Bronchial epithelial cell (primary cell): ENCODE measurements at regions not wholly inside any gene's neighbourhood (a gene's known extent, or its start where the extent isn't known, plus 50 kb on each side); places are given as distances from the start of the nearest gene placed in this dataset.
"Not testable (repeated sequence)": the region's sequence is repeated elsewhere in the genome, so short reads cannot be mapped to it uniquely, and the experiment has no call there.

Experiments used
- DNase-seq: peaks from one replicate; pipeline ENCODE4 v3.0.0-alpha.2; 2010; ENCODE audit warnings: low read depth
- FAIRE-seq: peaks from 2 replicates; lab custom pipeline; 2011; peaks lifted over from hg19 to GRCh38; lab: Jason Lieb, UNC
- H3K27me3 ChIP-seq: 2 replicates; pipeline ENCODE4 v1.5.1; 2011; ENCODE audit warnings: low read length; ENCODE audit not compliant: control insufficient read depth, insufficient read depth
- H3K36me3 ChIP-seq: 2 replicates; pipeline ENCODE4 v1.5.1; 2011; ENCODE audit warnings: low read length; ENCODE audit not compliant: control insufficient read depth, insufficient read depth
- H3K4me3 ChIP-seq: 2 replicates; pipeline ENCODE4 v1.5.1; 2011; ENCODE audit warnings: mild to moderate bottlenecking, low read depth, low read length, control low read depth

DNA sequence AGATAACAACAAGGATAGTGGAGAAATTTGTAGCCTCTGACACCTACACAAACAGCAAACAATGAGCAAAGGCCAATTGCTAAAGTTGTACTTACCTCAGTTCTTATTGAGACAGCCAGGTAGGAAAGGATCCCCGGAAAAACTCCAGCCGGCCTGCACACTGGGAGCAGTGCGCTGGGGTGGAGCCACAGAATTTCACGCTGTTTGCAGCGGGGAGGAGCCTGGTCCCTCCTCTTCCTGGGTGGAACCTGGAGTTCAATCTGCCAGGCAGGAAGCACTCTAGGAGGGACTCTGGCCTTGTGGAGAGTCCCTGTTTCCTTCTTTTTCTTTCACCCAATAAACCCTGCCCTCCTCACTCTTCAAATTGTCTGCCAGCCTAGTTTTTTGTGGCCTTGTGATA lies 382.6 kb upstream of the TGIF2LX start:
- FAIRE-seq, H3K4me3 ChIP-seq, H3K27me3 ChIP-seq: not testable (repeated sequence)

DNA sequence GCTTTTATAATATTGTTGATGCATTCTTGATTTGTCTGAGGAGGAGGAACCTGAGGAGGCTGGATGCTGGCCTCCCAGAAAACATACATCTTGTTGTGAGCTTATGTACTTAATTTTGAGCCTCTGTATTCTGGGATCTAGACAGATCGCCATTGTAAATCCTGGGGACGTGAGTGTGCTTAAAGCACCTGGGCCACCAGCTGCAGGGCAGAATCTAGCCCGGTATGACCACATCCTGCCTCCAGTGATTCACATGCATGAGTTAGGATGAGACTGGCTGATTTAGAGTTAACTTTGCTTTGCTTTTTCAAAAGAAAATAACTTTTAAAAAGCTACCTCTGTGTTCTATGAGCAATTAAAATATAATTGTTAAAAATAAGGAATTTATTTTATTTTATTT lies 364.6 kb upstream of the TGIF2LX start:
- DNase-seq, H3K36me3 ChIP-seq, FAIRE-seq, H3K4me3 ChIP-seq, H3K27me3 ChIP-seq: not testable (repeated sequence)

More for the DNA sequence above, 382.6 kb upstream of the TGIF2LX start:
- not testable (repeated sequence) for H3K36me3 ChIP-seq, DNase-seq

DNA sequence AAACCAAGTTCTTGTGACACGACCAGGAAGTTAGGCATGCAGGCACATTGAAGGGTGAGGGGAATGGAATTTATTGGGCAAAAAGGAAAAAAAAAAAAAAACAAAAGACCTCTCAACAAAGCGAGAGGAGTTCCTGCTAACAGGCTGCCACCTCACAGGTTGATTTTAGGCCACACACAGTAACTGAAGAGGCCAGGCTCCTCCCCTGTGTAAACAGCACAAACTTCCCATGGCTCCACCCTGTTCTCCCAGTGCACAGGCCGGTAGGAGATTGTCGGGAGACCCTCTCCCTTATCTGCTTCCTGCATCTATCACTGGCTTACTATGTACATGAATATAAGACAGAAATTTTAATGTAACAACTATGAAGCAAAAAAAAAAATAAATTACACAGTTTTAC lies 359.6 kb upstream of the TGIF2LX start:
- not testable (repeated sequence) for FAIRE-seq, H3K36me3 ChIP-seq, H3K27me3 ChIP-seq, DNase-seq, H3K4me3 ChIP-seq

DNA sequence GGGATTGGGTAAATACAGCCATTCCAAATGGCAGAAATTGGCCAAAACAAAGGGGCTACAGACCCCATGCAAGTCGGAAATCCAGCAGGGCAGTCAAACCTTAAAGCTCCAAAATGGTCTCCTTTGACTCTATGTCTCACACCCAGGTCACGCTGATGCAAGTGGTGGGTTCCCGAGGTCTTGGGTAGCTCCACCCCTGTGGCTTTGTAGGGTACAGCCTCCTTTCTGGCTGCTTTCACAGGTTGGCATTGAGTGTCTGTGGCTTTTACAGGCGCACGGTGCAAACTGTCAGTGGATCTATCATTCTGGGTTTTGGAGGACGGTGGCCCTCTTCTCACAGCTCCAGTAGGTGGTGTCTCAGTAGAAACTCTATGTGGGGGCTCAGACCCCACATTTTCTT lies 358.6 kb upstream of the TGIF2LX start:
- H3K27me3 ChIP-seq, FAIRE-seq, H3K4me3 ChIP-seq, DNase-seq, H3K36me3 ChIP-seq: not testable (repeated sequence)

DNA sequence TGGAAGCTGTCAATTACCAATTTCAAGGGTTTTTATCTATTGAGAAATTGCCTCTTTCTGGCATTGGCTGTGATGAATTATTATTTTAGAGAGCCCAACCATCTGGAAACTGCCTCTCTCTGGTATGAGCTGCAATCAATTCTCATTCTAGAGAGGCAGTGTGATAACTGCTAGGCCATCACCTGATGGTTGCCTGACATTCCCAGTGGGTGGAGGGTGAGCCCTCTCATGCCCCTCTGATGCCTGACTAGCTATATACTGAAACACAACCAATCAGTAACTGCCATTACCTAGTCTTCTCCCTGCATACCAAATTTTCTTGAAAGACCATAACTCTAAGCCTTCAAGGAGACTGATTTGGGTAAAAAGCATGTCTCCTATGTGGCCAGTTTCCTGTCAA lies 353.9 kb upstream of the TGIF2LX start:
- not testable (repeated sequence) for H3K36me3 ChIP-seq, DNase-seq, H3K4me3 ChIP-seq, H3K27me3 ChIP-seq
- peak; percentile 72 for FAIRE-seq

DNA sequence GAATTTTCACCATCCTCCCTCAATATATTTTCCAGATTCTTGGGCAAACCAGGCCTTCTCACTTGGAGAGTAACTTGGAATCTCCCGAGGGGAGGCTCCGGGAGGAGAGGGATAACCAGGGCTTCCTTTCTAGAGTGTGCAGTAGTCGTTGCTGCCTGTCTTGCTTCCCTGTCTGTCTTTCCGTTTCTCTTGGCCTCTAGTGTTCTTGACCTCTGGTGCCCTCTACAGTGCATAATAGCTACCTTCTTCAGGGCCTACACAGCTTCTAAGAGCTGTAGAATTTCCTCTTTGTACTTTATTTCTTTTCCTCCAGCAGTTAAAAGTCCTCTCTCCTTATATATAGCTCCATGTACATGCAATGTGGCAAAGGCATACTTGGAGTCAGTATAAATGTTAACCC lies 339.8 kb upstream of the TGIF2LX start:
- not testable (repeated sequence) for H3K4me3 ChIP-seq, DNase-seq, H3K36me3 ChIP-seq, H3K27me3 ChIP-seq
- FAIRE-seq: peak; percentile 91

DNA sequence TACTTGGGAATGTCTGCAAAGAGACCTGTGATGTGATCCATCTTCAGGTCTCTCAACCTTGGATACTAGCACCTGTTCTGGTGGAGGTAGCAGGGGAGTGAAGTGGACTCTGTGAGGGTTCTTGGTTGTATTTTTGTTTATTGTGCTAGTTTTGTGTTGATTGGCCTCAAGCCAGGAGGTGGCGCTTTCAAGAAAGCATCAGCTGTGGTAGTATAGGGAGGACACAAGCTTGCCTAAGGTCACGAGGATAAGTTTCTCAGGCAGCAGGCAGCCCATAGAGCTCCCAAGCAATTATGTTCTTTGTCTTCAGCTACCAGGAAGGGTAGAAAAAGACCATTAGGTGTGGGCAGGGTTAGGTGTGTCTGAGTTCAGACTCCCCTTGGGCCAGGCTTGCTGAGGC lies 289.9 kb upstream of the TGIF2LX start:
- not testable (repeated sequence) for DNase-seq, H3K4me3 ChIP-seq, FAIRE-seq, H3K36me3 ChIP-seq, H3K27me3 ChIP-seq

DNA sequence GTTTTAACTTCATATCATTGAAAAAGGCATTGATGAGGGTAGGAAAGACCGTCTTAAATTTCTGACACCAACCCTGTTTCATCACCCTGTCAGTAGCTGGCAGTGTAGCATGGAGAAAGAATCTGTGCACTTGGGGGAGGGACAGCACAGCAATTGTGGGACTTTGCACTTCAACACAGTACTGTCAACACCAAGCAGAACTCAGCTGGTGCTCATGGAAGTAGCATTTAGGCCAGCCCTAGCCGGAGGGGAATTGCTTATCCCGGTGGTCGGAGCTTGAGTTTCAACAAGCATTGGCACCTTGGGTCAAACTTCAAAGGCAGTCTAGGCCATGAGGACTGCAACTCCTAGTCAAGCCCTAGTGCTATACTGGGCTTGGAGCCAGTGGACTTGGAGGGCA lies 285.8 kb upstream of the TGIF2LX start:
- not testable (repeated sequence) for H3K27me3 ChIP-seq, DNase-seq, H3K36me3 ChIP-seq, H3K4me3 ChIP-seq
- FAIRE-seq: peak; percentile 73

DNA sequence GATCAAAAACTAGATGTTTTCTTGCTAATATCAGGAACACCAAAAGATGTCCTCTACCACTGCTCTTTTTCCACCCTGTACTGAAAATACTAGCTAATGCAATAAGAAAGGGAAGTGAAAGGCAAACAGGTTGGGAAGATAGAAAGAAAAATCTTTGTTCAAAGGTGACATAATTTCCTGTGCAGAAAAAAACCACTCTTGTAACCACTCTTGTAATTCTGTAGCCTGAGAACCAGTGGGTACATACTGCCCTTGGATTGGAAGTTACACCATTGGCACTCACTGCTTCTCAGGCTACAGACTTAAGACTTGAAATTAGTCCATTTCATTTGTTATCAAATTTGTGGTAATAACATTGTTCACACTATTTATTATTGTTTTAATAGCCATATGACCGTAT lies 263.0 kb upstream of the TGIF2LX start:
- not testable (repeated sequence) for DNase-seq, H3K27me3 ChIP-seq, H3K4me3 ChIP-seq, H3K36me3 ChIP-seq
- peak; percentile 18 for FAIRE-seq

DNA sequence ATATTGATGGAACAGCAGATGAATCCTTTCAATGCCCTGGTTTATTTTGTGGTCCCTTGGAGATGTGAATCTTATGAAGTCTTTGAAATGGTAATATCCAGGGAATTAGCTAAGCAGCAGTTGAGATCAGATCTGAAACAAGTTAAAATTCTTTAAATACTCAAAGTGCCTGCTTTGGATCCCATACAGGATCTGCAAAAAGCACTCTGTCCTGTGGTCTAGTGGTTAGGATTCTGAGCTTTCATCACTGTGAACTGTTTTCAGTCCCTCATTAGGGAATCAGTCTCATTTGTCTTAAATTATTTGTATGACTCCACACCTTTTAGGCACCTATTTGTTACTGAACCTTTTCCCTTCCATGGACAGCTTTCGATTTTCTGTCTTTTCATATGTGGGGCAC lies 215.2 kb upstream of the TGIF2LX start:
- FAIRE-seq, DNase-seq, H3K4me3 ChIP-seq, H3K27me3 ChIP-seq, H3K36me3 ChIP-seq: not testable (repeated sequence)

DNA sequence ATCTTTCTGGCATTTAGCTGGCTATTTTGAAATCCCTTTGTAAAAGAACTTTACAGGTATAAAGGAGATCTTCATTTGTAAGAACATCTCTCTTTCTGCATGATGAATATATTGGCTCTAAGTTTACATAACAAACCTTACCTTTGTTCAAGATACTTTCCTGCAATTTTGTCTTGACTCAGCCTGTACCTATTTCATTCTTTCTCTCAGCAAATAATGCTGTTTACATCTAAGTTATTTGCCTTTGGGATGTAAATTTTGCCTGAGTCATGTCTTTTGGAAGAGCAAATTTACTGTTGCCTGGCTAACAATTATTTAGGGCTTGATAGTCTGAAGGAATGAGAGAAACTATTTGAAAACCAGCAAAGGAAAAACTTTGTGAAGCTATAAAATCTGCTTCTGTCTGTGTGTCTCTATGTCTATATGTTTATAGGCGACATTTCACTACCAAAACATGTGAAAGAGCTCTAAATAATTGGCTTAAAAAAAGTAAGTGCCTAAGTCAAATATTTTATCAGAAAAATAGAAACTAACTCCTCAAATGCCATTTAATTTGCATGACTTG lies 214.3 kb upstream of the TGIF2LX start:
- H3K27me3 ChIP-seq, H3K4me3 ChIP-seq, H3K36me3 ChIP-seq, DNase-seq: not testable (repeated sequence)
- FAIRE-seq: peak; percentile 80

DNA sequence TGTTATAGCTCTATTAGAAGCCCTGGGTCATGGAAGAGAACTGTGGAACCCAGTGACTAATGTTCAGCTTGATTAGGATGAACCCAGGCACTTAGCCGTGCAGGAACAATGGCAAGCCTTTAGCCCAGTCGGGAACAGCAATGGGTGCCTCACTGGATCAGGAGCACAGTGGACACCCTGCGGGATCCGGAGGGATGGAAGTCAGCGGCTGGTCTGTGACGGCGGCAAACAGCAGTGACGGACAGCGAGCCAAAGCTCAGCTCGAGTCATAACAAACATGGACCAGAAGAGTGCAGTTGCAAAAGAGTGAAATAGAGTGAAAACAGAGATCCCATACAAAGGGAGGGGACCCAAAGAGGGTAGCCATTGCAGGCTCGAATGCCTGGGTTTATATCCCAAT lies 187.3 kb upstream of the TGIF2LX start:
- not testable (repeated sequence) for H3K36me3 ChIP-seq, FAIRE-seq, DNase-seq, H3K4me3 ChIP-seq, H3K27me3 ChIP-seq

DNA sequence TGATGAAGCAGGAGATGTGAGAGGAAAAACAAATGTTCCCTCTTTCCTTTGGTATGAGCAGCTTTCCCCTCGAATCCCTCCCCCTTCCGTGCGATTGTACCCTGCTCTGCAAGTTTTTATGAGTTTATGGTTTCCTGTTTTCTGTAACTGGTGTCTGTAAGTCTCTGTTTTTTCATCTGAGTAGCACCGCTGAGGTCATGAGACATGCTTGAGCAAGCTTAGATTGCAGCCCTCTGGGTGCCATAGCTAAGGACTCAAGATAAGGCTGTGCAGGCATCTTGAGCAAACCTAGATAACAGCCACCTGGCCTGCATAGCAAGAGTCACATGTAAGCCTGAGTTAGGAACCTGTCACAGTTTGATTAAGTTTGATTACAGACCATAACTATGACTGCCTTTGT lies 165.2 kb upstream of the TGIF2LX start:
- H3K4me3 ChIP-seq, H3K27me3 ChIP-seq, DNase-seq, H3K36me3 ChIP-seq: not testable (repeated sequence)
- FAIRE-seq: peak; percentile 99

DNA sequence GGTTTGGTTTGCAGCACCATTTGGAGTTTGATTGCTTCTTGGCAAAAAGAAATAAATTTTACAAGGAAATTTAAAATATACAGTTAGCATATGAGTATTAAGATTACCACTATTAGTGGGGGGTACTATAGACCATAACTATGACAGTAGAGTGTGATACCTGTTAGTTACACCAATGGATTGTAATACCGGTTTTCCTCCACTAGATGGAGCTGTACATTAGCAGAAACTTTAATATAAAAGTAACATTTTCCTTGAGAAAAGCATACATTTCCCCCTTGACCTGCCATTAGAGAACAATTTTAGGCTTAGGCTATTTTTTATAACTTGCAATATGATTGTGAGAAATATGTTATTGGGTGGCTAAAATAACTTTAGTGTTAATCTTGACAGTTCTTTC lies 163.9 kb upstream of the TGIF2LX start:
- H3K27me3 ChIP-seq, H3K4me3 ChIP-seq, FAIRE-seq, H3K36me3 ChIP-seq: not testable (repeated sequence)
- DNase-seq: peak; percentile 0

DNA sequence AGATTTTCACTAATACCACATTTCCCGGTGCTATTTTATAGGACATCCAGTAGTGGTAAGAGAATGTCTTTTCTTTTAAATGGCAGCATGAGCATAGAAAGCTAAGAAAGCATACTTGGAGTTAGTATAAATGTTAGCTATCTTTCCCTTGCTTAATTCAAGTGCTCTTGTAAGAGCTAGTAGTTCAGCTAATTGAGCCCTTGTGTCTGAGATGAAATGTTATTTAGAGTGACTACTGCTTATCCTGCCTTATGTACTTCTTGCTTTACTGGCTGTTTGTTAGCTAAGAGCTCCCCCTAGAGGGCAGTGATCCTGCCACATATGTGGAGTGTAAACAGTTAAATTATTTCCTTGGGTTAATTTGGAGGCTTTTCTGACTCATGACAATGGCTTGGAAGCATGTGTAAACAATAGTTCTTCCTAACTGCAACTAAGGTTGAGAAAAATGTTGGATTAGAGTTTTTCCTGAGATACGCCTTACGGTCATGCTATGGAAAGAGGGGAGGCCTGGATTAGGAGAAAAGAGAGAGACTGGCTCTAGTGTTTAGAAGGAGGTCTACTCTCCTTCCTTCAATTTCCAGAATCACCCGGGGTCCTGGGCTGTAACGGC lies 162.5 kb upstream of the TGIF2LX start:
- FAIRE-seq, H3K4me3 ChIP-seq, H3K36me3 ChIP-seq, H3K27me3 ChIP-seq, DNase-seq: not testable (repeated sequence)
